ENCODE measurements at regions not wholly inside any gene's neighbourhood (a gene's known extent, or its start where the extent isn't known, plus 50 kb on each side); places are given as distances from the start of the nearest gene placed in this dataset.

GRCh38 chr9:96084331-96084734 lies 208.8 kb downstream of the ERCC6L2 start:
- TF ChIP-seq CTCF (IDR thresholded peaks at IDR 0.05) (no peak), POLR2A (IDR thresholded peaks at IDR 0.05) (no peak)
